KMS-11 (cell line): ENCODE measurements at regions not wholly inside any gene's neighbourhood (a gene's known extent, or its start where the extent isn't known, plus 50 kb on each side); places are given as distances from the start of the nearest gene placed in this dataset.
"Not testable (repeated sequence)": the region's sequence is repeated elsewhere in the genome, so short reads cannot be mapped to it uniquely, and the experiment has no call there.

Experiments used
- H2AFZ ChIP-seq: fragments of 200-600 bp; sonication (generic); 2 replicates; pipeline ENCODE4 v1.6.1; 2016; ENCODE audit warnings: antibody characterized with exemption, mixed run types, low read depth
- H3K27ac ChIP-seq: fragments of 200-600 bp; sonication (generic); 2 replicates; pipeline ENCODE4 v1.6.1; 2016; ENCODE audit warnings: mild to moderate bottlenecking, mixed run types
- H3K27me3 ChIP-seq: fragments of 200-600 bp; sonication (generic); 2 replicates; pipeline ENCODE4 v1.6.1; 2017; ENCODE audit warnings: mild to moderate bottlenecking, low read depth, mixed run types, moderate library complexity; ENCODE audit not compliant: insufficient read depth
- H3K36me3 ChIP-seq: fragments of 200-600 bp; sonication (generic); 2 replicates; pipeline ENCODE4 v1.6.1; 2017; ENCODE audit warnings: mild to moderate bottlenecking, mixed run types; ENCODE audit not compliant: insufficient read depth
- H3K4me1 ChIP-seq: fragments of 200-600 bp; sonication (generic); 2 replicates; pipeline ENCODE4 v1.6.1; 2016; ENCODE audit warnings: mild to moderate bottlenecking, low read depth, mixed run types; ENCODE audit not compliant: poor library complexity, severe bottlenecking
- H3K4me2 ChIP-seq: fragments of 200-600 bp; sonication (generic); 2 replicates; pipeline ENCODE4 v1.7.0; 2016; ENCODE audit warnings: mild to moderate bottlenecking, mixed run types
- H3K4me3 ChIP-seq: fragments of 200-600 bp; sonication (generic); IDR thresholded peaks from 2 replicates; pipeline ENCODE4 v1.6.1; 2017; ENCODE audit warnings: low read depth, low read length, mixed read lengths; ENCODE audit not compliant: insufficient read depth
- H3K79me2 ChIP-seq: fragments of 200-600 bp; sonication (generic); 2 replicates; pipeline ENCODE4 v1.6.1; 2016; ENCODE audit warnings: low read depth, mixed run types; ENCODE audit not compliant: insufficient read depth
- H3K9ac ChIP-seq: fragments of 200-600 bp; sonication (generic); 2 replicates; pipeline ENCODE4 v1.6.1; 2016; ENCODE audit warnings: mild to moderate bottlenecking, mixed run types
- H4K20me1 ChIP-seq: fragments of 200-600 bp; sonication (generic); 2 replicates; pipeline ENCODE4 v1.6.1; 2016; ENCODE audit warnings: mild to moderate bottlenecking, mixed run types; ENCODE audit not compliant: insufficient read depth
- TF ChIP-seq, protein P1 (sequence below): fragments of 200-600 bp; sonication (generic); conservative IDR thresholded peaks from 2 replicates; pipeline ENCODE4 v1.6.1; 2017; ENCODE audit warnings: low read depth, mild to moderate bottlenecking, antibody characterized with exemption, low read length, moderate library complexity, mixed read lengths

DNA sequence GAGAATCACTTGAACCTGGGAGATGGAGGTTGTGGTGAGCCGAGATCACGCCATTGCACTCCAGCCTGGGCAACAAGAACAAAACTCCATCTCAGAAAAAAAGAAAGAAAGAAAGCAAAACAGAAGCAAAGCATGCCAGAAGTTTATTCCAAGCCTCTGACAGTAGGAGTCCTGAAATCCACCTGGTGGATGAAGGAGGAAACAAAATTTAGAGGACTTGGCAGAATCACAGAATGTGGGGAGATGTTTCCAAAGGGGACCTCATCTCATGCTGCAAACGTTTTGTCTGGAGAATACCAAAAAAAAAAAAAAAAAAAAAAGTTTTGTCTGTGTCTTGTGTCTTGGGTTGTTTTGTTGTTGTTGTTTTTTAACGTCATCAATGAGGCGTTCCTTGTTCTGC is 141.1 kb upstream of the RRN3 start:
- H3K36me3 ChIP-seq, H3K4me2 ChIP-seq: not testable (repeated sequence)

DNA sequence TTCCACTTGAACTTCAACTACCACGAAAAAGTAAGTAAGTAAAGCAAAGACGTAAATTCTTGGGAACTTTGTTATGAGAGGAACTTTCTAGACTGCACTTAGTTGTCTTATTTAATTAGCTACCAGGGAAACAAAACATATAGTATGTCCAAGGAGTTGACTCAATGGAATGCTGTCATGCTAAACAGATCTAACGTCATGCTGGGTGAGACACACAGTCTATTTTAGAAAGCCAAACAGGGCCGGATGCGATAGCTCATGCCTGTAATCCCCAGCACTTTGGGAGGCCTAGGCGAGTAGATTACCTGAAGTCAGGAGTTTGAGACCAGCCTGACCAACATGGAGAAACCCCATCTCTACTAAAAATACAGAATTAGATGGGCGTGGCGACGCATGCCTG is 140.6 kb upstream of the RRN3 start:
- not testable (repeated sequence) for H3K27me3 ChIP-seq, H3K4me1 ChIP-seq, H3K4me3 ChIP-seq, H3K4me2 ChIP-seq, H4K20me1 ChIP-seq, H3K36me3 ChIP-seq, H3K27ac ChIP-seq, H3K79me2 ChIP-seq, H2AFZ ChIP-seq, H3K9ac ChIP-seq

More for the DNA sequence above, 141.1 kb upstream of the RRN3 start:
- not testable (repeated sequence) for H4K20me1 ChIP-seq, H2AFZ ChIP-seq, H3K27me3 ChIP-seq, H3K4me1 ChIP-seq, H3K27ac ChIP-seq, H3K9ac ChIP-seq, H3K79me2 ChIP-seq, H3K4me3 ChIP-seq

DNA sequence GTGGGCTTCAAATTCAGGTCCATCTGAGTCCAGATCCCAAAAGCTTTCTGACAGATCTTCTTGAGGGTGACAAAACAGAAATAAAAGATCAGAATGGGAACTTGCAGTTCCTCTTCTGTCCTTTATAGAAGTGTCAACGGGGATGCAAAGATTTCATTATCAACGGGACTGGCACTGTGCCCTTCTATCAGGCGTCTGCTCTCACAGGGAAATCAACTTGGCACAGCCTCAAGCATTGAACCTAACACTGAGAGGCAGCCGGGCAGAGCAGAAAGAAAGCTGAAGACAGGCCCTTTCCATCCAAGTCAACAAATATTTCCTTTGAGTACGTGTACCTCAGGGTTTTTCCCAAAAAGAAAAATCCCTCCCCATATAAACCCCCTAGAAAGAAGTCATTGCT is 136.4 kb upstream of the RRN3 start:
- not testable (repeated sequence) for H3K27me3 ChIP-seq, H3K27ac ChIP-seq, H4K20me1 ChIP-seq, H3K36me3 ChIP-seq, H3K9ac ChIP-seq, H3K4me2 ChIP-seq, H2AFZ ChIP-seq, H3K4me1 ChIP-seq, H3K79me2 ChIP-seq, H3K4me3 ChIP-seq

DNA sequence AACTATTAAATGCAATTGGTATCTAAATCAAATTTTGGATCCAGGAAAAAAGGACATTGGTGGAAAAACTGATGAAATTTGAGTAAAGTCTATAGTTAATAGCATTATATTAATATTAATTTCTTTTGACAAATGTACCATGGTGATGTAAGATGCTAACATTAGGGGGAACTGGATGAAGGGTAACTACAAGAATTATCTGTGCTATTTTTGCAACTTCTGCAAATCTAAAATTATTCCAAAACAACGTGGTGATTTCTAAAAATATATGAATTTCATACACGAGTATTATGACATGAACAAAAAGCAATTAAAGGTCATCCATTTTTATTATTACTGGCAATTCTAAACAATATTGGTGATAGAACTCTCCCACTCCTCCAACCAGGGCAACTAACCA is 135.6 kb upstream of the RRN3 start:
- H3K9ac ChIP-seq, H3K4me2 ChIP-seq, H3K4me1 ChIP-seq, H2AFZ ChIP-seq, H3K4me3 ChIP-seq, H3K27ac ChIP-seq, H3K36me3 ChIP-seq, H3K79me2 ChIP-seq, H3K27me3 ChIP-seq, H4K20me1 ChIP-seq: not testable (repeated sequence)

DNA sequence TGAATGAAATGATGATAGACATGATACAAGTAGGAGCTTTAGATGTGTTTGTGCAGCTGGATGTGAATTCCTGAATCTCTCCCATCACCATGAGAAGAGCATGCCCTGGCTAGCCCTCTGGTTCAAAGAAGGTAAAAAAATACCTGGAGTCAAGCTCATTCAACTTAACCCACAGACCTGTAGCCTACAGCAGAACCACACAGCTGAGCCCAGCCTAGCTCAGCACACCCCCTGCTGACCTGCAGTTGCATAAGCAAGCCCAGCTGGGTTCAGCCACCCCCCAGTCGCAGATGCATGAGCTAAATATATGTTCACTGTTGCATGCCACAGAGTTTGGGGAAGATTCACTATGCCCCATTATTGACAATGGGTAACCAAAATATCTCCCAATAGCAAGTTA is 130.6 kb upstream of the RRN3 start:
- H3K27me3 ChIP-seq, H3K4me2 ChIP-seq, H3K4me3 ChIP-seq, H4K20me1 ChIP-seq, H3K27ac ChIP-seq, H3K36me3 ChIP-seq, H3K79me2 ChIP-seq, H3K4me1 ChIP-seq, H2AFZ ChIP-seq, H3K9ac ChIP-seq: not testable (repeated sequence)

DNA sequence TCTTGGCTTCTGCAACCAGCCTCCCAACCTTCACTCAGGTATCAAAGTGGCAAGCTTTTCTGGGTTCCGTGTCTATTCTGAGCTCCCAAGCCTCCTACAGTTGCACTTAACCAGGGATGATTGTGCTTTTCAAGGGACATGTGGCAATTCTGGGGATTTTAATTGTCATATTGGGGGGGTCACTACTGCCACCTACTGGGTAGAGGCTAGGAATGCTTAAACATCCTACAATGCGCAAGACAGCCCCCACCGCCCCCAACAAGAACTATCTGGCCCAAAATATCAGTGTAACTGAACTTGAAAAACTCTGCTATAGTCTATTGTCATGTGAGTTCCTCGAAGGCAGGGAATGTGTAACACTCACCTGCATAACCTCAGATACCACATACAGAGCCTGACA is 129.3 kb upstream of the RRN3 start:
- H3K4me2 ChIP-seq, H3K36me3 ChIP-seq, H3K9ac ChIP-seq, H2AFZ ChIP-seq, H3K79me2 ChIP-seq, H3K27me3 ChIP-seq, H4K20me1 ChIP-seq, H3K4me1 ChIP-seq, H3K4me3 ChIP-seq, H3K27ac ChIP-seq: not testable (repeated sequence)
- TF ChIP-seq, protein P1, sequence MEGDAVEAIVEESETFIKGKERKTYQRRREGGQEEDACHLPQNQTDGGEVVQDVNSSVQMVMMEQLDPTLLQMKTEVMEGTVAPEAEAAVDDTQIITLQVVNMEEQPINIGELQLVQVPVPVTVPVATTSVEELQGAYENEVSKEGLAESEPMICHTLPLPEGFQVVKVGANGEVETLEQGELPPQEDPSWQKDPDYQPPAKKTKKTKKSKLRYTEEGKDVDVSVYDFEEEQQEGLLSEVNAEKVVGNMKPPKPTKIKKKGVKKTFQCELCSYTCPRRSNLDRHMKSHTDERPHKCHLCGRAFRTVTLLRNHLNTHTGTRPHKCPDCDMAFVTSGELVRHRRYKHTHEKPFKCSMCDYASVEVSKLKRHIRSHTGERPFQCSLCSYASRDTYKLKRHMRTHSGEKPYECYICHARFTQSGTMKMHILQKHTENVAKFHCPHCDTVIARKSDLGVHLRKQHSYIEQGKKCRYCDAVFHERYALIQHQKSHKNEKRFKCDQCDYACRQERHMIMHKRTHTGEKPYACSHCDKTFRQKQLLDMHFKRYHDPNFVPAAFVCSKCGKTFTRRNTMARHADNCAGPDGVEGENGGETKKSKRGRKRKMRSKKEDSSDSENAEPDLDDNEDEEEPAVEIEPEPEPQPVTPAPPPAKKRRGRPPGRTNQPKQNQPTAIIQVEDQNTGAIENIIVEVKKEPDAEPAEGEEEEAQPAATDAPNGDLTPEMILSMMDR = 0 out of 2 replicates have a peak, but pooled peaks have one; percentile 19

DNA sequence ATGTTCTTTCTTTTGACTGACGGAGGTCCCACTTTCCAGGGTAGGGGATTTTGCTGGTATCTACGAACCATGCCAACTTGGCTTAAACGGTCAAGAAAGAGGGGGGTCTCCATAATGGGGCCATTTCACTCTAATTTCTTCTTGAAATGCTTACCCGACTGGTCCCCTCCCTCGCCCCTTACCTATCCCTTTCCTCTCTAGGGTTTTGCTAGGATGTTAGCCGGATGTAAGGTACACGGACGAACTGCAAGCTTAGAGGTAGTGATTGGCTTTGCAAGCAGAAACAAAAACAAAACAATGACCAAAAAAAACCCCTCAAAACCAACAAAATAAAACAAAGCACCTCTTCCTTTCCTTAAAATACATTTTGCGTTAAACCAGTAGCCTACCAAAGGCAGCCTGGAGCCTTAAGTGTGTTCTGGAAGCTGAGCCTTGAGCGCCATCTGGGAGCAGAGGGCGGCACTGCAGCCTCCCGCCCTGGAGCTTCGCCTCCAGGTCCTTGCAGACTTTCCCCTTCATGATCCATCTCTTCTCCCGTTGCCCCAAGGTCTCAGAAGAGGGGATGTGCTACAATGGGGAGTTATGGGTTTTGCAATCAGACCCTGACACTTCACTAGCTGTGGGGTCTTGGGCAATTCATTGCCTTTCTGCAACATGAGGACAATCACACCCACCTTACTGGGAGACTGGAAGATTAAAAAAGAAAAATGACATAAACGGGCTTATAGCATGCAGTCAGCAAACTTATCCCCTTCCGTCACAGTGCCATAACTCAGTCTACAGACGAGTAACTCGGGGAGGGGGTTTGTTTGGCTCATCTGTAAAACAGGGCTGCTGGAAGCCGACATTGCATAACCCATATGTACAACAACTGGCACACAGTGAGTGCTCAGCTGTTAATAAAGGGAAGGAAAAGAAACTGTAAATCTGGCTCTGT is 125.9 kb upstream of the RRN3 start:
- H4K20me1 ChIP-seq, H3K79me2 ChIP-seq, H3K4me1 ChIP-seq, H3K4me3 ChIP-seq, H3K4me2 ChIP-seq, H2AFZ ChIP-seq, H3K27me3 ChIP-seq, H3K9ac ChIP-seq, H3K36me3 ChIP-seq, H3K27ac ChIP-seq: not testable (repeated sequence)
- TF ChIP-seq, protein P1 = peak; percentile 66

DNA sequence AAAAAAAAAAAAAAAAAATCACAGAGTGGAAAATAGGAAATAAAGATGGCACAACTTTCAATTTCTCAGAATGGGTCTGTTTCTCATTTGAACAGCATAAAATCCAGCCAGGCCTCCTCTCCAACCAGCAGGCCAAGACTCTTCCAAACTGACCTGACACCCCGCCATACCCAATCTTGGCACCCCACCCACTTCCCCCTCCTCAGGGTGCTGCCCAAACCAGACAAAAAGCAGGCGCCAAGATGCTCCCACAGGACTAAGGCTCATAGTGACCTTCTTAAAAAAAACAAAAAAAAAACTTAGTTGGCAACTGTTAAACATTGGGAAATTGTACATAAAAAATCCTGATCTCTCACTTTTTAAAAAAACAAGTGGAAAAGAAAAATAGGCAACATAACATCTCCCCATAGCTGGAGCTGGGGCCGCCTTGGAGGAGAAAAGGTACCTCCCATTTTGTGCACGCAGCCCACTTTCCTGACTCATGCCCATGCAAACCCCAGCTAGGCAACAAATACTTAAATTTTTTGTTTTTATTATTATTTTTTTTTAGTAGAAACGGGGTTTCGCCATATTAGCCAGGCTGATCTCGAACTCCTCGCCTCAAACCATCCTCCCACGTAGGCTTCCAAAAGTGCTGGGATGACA is 124.9 kb upstream of the RRN3 start:
- H3K9ac ChIP-seq, H3K4me1 ChIP-seq, H3K4me3 ChIP-seq: not testable (repeated sequence)

More for the DNA sequence above, 124.9 kb upstream of the RRN3 start:
- H2AFZ ChIP-seq, H3K27me3 ChIP-seq, H3K36me3 ChIP-seq, H3K27ac ChIP-seq, H4K20me1 ChIP-seq, H3K79me2 ChIP-seq, H3K4me2 ChIP-seq: not testable (repeated sequence)
